AG04449 (cell line): ENCODE measurements at regions not wholly inside any gene's neighbourhood (a gene's known extent, or its start where the extent isn't known, plus 50 kb on each side); places are given as distances from the start of the nearest gene placed in this dataset.

Source experiments
- CTCF ChIA-PET: fragments of 350-600 bp; formaldehyde crosslinking; extraction: SDS; loops from one replicate; lab custom pipeline; 2021; ENCODE audit warnings: antibody characterized with exemption; lab: Yijun Ruan, JAX
- POLR2A ChIA-PET: fragments of 400-600, 350-600 bp; formaldehyde crosslinking; extraction: SDS; loops from one replicate; lab custom pipeline; 2020; ENCODE audit warnings: antibody characterized with exemption, inconsistent platforms; lab: Yijun Ruan, JAX
- DNase-seq: peaks from one replicate; pipeline ENCODE4 v3.0.0-alpha.2; 2010; ENCODE audit warnings: low read depth, low spot score
- H3K4me3 ChIP-seq: 2 replicates; pipeline ENCODE4 v1.5.1; 2011; ENCODE audit warnings: low read depth, mild to moderate bottlenecking, control low read depth, low read length
- CTCF ChIP-seq: IDR thresholded peaks from one replicate; pipeline ENCODE4 v1.5.1; 2011; ENCODE audit warnings: mild to moderate bottlenecking, moderate library complexity, low read length, control low read depth, inconsistent platforms; ENCODE audit not compliant: insufficient read depth; ENCODE audit errors: missing control alignments

DNA sequence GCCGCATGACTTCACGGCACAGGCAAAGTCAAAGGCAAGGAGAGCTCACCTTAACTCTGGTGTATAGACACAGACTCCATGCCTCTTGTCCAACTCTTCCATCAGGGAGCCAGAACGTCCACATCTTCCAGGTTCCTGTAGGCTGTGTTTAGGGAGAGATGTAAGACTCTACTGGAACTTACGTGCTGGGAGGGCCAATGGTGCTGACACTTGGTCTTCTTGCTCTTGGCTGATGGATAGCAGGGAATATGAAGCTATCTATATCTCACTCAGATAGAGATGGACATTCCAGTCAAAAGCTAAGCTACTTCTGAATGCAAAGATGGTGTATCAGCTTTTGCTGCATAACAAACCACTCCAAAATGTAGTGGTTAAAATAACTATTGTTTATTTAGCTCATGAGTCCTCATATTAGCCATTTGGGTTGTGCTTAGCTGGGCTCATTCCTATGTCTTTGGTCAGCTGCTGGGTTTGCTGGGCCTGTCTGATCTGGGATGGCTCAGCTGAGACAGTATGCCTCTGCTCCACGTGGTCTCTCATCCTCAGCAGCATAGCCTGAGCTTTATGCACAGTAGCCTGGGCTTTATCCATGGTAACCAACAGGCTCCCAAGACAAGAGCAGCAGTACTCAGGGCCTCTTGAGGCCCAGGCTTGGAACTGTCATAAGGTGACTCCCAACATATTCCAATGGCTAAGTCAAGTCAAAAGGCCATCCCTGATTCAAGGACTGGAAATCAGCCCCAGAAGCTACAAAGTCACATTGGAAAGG lies 111.6 kb downstream of the SNX5 start:
- no peak for TF ChIP-seq CTCF
- CTCF ChIA-PET = interaction anchor here (1.1 to 1.3 kb wide), 2 partner anchors 39 to 176 kb away, joined by 4 read pairs; no protein-coding TSS in a partner anchor
- POLR2A ChIA-PET = interaction anchor here (0.6 to 0.7 kb wide), 2 partner anchors 9 to 175 kb away, joined by 3 to 4 read pairs; partner anchors contain the start of gene RRBP1
- DNase-seq = no peak
- H3K4me3 ChIP-seq = no peak overlapping the region

- no peak overlapping the region for H3K4me3 ChIP-seq
- TF ChIP-seq CTCF = no peak
- DNase-seq = no peak
- ChIA-PET POLR2A (interaction anchor here (0.6 kb wide), 1 partner anchor 10 kb away, joined by 3 read pairs; no protein-coding TSS in a partner anchor), CTCF (interaction anchor here (1.1 to 1.3 kb wide), 2 partner anchors 40 to 175 kb away, joined by 4 read pairs; no protein-coding TSS in a partner anchor)
Measured at GRCh38 chr20:17856024-17856564, 112.5 kb downstream of the SNX5 start.

- ChIA-PET POLR2A (interaction anchor here (1.8 kb wide), 1 partner anchor 172 kb away, joined by 5 read pairs; the partner anchor contains the start of gene RRBP1), CTCF (interaction anchor here (1.0 to 1.8 kb wide), 2 partner anchors 13 to 44 kb away, joined by 3 to 4 read pairs; no protein-coding TSS in a partner anchor)
- DNase-seq = no peak
- no peak overlapping the region for H3K4me3 ChIP-seq
- TF ChIP-seq CTCF = no peak
Measured at GRCh38 chr20:17854307-17854903, 114.2 kb downstream of the SNX5 start.

- CTCF ChIA-PET = interaction anchor here (4.5 kb wide), 1 partner anchor 170 kb away, joined by 16 read pairs; the partner anchor contains the start of gene RRBP1
- POLR2A ChIA-PET = no interaction called here
- no peak for DNase-seq
- H3K4me3 ChIP-seq = no peak overlapping the region
- no peak for TF ChIP-seq CTCF
Measured at GRCh38 chr20:17852323-17852722, 116.3 kb downstream of the SNX5 start.

- ChIA-PET POLR2A (interaction anchor here (1.3 to 1.6 kb wide), 2 partner anchors 45 to 169 kb away, joined by 5 to 15 read pairs; partner anchors contain the start of gene RRBP1), CTCF (interaction anchor here (4.5 kb wide), 1 partner anchor 169 kb away, joined by 16 read pairs; the partner anchor contains the start of gene RRBP1)
- DNase-seq = no peak
- TF ChIP-seq CTCF = no peak
- no peak overlapping the region for H3K4me3 ChIP-seq
Measured at GRCh38 chr20:17850684-17851026, 117.9 kb downstream of the SNX5 start.
